Effector memory CD8-positive, alpha-beta T cell (primary cell): ENCODE measurements at regions not wholly inside any gene's neighbourhood (a gene's known extent, or its start where the extent isn't known, plus 50 kb on each side); places are given as distances from the start of the nearest gene placed in this dataset.
A peak's percentile ranks its signal among the peaks of the same experiment; 100 is the strongest.
"Not testable (repeated sequence)": the region's sequence is repeated elsewhere in the genome, so short reads cannot be mapped to it uniquely, and the experiment has no call there.

Source experiments
- ATAC-seq: fragments of 150-1000 bp; cut with Tn5 transposase; replicated peaks from 2 replicates; pipeline ENCODE4 v1.10.0; 2021; ENCODE audit warnings: mild to moderate bottlenecking, moderate library complexity
- DNase-seq, 3 experiments: peaks; one replicate each; pipeline ENCODE4 v3.0.0; 2021
- H3K27ac Mint-ChIP-seq, 2 donors: one replicate each; pipeline ENCODE4 v1.8.0; 2022; ENCODE audit warnings: mild to moderate bottlenecking in 2 of 2, mixed read lengths in 2 of 2, moderate library complexity in 2 of 2
- H3K27me3 Mint-ChIP-seq, 2 donors: one replicate each; pipeline ENCODE4 v1.8.0; 2022; ENCODE audit warnings: mixed read lengths in 2 of 2
- H3K36me3 Mint-ChIP-seq: one replicate; pipeline ENCODE4 v1.8.0; 2022; ENCODE audit warnings: mild to moderate bottlenecking, moderate library complexity, mixed read lengths; ENCODE audit not compliant: insufficient read depth
- H3K4me1 Mint-ChIP-seq, 2 donors: one replicate each; pipeline ENCODE4 v1.8.0; 2022; ENCODE audit warnings: low read depth in 2 of 2, mixed read lengths in 2 of 2
- H3K4me3 Mint-ChIP-seq, 2 donors: one replicate each; pipeline ENCODE4 v1.8.0; 2022; ENCODE audit warnings: mild to moderate bottlenecking in 2 of 2, mixed read lengths in 2 of 2, moderate library complexity in 2 of 2
- H3K9me3 Mint-ChIP-seq, 2 donors: one replicate each; pipeline ENCODE4 v1.8.0; 2022; ENCODE audit warnings: mixed read lengths in 2 of 2

DNA sequence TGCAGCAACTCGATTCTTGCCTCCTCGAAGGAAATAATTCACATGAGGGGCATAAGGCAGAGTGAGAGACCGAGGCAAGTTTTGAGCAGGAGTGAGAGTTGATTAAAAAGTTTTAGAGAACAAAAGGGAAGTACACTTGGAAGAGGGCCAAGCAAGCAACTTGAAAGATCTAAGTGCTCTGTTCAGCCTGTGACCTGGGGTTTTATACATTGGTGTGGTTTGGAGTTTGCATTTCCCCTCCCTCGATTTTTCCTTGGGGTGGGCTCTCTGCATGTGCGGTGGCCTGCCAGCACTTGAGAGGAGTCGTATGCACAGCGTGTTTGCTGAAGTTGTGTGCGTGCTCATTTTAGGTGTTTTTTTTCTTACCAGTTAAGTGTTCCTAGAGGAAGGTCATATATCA lies 356.4 kb downstream of the KLHL4 start:
- peaks cover 6 to 7% of the 10 kb centered on the region in 2 donors for H3K4me1 Mint-ChIP-seq

DNA sequence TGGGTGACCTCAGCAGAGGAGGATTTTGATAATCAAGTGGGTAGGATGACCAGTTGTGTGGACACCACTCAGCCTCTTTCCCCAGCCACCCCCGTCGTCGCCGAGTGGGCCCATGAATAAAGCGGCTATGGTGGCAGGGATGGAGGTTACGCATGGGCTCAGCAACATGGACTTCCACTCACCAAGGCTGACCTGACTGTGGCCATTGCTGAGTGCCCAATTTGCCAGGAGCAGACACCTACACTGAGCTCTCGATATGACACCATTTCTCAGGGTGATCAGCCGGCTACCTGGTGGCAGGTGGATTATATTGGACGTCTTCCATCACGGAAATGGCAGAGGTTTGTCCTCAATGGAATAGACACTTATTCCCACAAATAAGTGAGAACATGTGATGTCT lies 361.3 kb downstream of the KLHL4 start:
- Mint-ChIP-seq H3K4me1 (peaks cover under 1 to 1% of the 10 kb centered on the region in 2 donors), H3K27ac (no peak overlapping the region), H3K9me3 (peaks cover 0 to under 1% of the 10 kb centered on the region in 2 donors), H3K27me3 (no peaks in the 10 kb centered on the region), H3K4me3 (no peak overlapping the region), H3K36me3 (peaks cover 4% of the 10 kb centered on the region)
- DNase-seq (no peak), ATAC-seq (no peak)

More for the DNA sequence above, 356.4 kb downstream of the KLHL4 start:
- Mint-ChIP-seq H3K27me3 (no peaks in the 10 kb centered on the region), H3K4me3 (peak overlapping the region; percentile 42 to 69), H3K27ac (peak overlapping the region in 1 of 2 donors; percentile 41), H3K36me3 (no peaks in the 10 kb centered on the region), H3K9me3 (no peaks in the 10 kb centered on the region)
- DNase-seq (no peak), ATAC-seq (no peak)

DNA sequence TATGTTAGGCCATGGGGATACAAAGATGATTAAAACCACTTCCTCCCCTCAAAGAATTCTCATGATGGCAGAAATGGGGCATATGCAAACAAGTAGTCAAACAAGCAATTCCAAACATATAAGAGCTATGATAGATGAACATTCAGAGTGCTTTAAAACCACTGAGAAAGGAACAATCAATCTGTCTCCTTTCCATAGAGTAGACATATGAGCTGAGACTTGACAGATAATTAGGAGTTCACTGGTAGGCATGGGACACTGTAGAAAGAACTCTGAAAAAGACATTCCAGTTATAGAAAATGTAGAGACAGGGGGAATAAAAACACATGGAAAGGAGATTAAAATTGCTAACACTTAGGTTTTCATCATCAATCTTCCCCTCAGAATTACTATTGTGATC lies 372.8 kb downstream of the KLHL4 start:
- ATAC-seq (no peak), DNase-seq (no peak)
- H3K27me3 Mint-ChIP-seq: peaks cover 0 to 4% of the 10 kb centered on the region in 2 donors
- no peaks in the 10 kb centered on the region for H3K9me3 Mint-ChIP-seq
- no peaks in the 10 kb centered on the region for H3K4me1 Mint-ChIP-seq
- no peak overlapping the region for H3K4me3 Mint-ChIP-seq
- H3K36me3 Mint-ChIP-seq: no peaks in the 10 kb centered on the region
- H3K27ac Mint-ChIP-seq: no peak overlapping the region

DNA sequence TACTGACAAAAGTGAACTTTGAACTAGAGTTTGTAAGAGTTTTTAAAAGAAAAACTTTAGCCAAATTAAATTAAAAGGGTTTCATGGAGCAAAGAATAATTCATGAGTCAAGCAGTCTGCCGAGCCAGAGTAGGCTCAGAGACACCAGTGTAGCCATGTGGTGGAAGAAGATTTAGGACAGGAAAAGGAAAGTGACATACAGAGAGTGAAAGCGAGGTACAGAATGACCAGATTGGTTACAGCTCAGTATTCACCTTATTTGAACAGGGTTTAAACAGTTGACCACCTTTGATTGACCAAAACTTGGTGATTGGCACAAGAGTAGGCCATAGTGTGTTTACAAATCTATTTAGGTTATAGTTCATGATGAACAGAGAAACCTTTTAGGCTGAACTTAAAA lies 377.8 kb downstream of the KLHL4 start:
- H3K9me3 Mint-ChIP-seq: no peaks in the 10 kb centered on the region
- no peak overlapping the region for H3K4me3 Mint-ChIP-seq
- DNase-seq (no peak), ATAC-seq (no peak)
- H3K27me3 Mint-ChIP-seq: no peaks in the 10 kb centered on the region
- H3K4me1 Mint-ChIP-seq: no peaks in the 10 kb centered on the region
- H3K36me3 Mint-ChIP-seq: no peaks in the 10 kb centered on the region
- H3K27ac Mint-ChIP-seq: peak overlapping the region in 1 of 2 donors; percentile 22

DNA sequence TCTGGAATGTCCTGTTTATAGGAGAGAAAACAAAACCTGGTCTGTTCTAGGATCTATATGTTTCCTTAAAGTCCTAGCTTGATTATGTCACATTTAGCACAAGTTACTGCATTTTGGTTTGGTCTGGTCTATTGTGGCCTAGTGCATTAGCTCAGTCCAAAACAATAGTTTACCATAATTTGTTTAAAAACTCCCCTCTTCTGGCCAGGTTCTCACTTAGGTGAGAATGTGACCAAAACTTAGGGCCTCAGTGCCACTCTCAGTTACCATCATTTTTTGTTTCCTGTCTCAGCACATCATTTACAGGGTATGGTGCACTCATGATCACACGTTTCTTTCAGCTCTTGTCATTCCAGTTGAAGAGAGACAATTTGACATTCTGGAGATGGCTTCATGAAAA lies 378.5 kb downstream of the KLHL4 start:
- no peak for DNase-seq
- no peak for ATAC-seq
- Mint-ChIP-seq H3K36me3 (no peaks in the 10 kb centered on the region), H3K27ac (no peak overlapping the region), H3K4me1 (peaks cover 0 to 1% of the 10 kb centered on the region in 2 donors), H3K27me3 (no peaks in the 10 kb centered on the region), H3K4me3 (no peak overlapping the region), H3K9me3 (no peaks in the 10 kb centered on the region)

DNA sequence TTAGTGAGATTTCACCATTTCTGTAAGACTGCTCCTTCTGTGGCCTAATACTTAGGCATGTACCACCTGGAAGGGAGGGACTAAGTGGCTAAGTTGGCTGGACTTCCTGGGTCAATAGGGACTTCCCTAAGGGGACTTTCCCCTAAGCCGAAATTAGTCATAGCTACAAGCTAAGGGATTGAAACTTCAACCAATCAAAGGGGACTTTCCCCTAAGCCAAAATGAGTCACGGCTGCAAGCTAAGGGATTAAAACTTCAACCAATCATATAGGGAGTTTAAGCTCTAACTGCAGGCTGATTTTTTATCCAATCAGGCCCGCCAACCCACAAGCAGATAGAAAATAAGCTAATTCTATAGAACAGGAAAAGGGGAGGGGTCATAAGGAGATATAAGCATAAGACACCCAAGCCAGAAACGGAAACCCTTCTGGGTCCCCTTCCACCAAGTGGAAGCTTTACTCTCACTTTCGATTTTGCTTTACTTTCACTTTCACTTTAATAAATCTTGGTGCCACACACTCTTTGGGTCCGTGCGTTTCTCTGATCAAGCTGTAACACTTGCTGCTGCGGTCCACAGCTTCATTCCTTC lies 382.8 kb downstream of the KLHL4 start:
- Mint-ChIP-seq H3K4me3 (peak overlapping the region in 1 of 2 donors; percentile 55), H3K27ac (peak overlapping the region; percentile 53 to 85), H3K9me3 (no peaks in the 10 kb centered on the region), H3K4me1 (peaks cover 0 to 4% of the 10 kb centered on the region in 2 donors), H3K36me3 (no peaks in the 10 kb centered on the region), H3K27me3 (no peaks in the 10 kb centered on the region)
- DNase-seq (peak in 2 of 3 experiments; percentile 1 to 9), ATAC-seq (peak; percentile 56)

DNA sequence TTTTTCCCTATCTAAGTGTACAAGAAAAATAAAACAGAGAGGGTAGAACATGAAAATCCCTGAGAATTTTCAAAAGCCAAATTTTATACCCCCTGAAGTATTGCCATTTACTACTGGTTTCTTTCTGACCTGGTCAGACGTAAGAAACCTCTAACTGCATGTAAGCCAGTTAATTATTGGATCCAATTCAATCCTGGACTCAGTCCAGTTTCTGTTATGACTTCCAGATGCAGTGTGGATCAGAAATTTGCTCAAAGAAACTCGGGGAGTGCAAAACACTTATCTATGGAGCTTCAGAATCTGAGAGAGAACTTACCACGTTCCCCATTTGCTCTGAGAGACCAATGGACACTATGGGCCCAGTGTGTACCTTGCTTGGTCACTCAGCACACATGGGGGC lies 383.5 kb downstream of the KLHL4 start:
- peaks cover 0 to 4% of the 10 kb centered on the region in 2 donors for H3K4me1 Mint-ChIP-seq
- H3K9me3 Mint-ChIP-seq: no peaks in the 10 kb centered on the region

DNA sequence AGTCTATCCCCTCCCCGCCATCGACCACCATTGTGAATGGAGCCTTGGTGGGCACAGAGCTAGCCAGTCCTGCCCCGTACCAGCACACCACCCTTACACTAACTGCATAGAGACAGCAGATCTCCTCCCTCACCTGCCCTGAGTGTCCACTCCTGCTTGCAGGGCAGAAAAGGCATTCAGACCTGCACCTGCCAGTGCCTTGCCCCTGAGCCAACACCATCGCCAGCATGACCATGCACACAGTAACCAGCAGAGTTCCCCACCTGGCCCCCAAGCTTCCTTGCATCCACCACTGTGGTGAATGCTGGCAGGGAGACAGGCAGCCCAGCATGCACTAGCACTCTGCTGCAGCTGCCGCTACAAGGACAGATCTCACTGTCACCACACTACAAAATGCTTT lies 397.1 kb downstream of the KLHL4 start:
- DNase-seq: no peak
- Mint-ChIP-seq H3K4me1 (no peaks in the 10 kb centered on the region), H3K4me3 (no peak overlapping the region), H3K9me3 (no peaks in the 10 kb centered on the region), H3K27ac (no peak overlapping the region), H3K27me3 (no peaks in the 10 kb centered on the region), H3K36me3 (peaks cover 7% of the 10 kb centered on the region)
- no peak for ATAC-seq

More for the DNA sequence above, 383.5 kb downstream of the KLHL4 start:
- peak overlapping the region; percentile 23 to 55 for H3K4me3 Mint-ChIP-seq
- no peaks in the 10 kb centered on the region for H3K36me3 Mint-ChIP-seq
- no peak for ATAC-seq
- H3K27ac Mint-ChIP-seq: peak overlapping the region; percentile 53 to 85
- no peak for DNase-seq
- H3K27me3 Mint-ChIP-seq: no peaks in the 10 kb centered on the region

DNA sequence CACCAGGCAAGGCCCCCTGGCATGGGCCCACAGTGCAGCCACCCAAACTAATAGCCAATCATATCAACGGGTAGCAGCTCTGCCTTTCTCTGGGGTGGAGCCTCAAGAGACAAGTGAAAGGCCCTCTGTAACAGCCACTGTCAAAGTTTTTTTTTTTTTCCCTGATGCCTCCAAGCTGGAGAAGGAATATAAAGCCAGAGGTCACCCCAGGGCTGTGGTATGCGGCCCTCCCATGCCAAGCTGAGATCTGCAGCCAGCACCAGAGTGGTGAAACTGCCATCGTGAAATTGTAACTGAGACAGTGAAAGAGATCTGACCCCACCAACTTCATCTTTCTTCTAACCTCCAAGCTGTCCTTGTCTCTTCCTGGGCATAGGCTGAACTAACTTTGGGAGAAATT lies 407.0 kb downstream of the KLHL4 start:
- Mint-ChIP-seq H3K36me3 (no peaks in the 10 kb centered on the region), H3K9me3 (no peaks in the 10 kb centered on the region), H3K27me3 (peaks cover 0 to 6% of the 10 kb centered on the region in 2 donors), H3K4me1 (no peaks in the 10 kb centered on the region), H3K4me3 (no peak overlapping the region), H3K27ac (no peak overlapping the region)
- no peak for DNase-seq
- ATAC-seq: no peak

DNA sequence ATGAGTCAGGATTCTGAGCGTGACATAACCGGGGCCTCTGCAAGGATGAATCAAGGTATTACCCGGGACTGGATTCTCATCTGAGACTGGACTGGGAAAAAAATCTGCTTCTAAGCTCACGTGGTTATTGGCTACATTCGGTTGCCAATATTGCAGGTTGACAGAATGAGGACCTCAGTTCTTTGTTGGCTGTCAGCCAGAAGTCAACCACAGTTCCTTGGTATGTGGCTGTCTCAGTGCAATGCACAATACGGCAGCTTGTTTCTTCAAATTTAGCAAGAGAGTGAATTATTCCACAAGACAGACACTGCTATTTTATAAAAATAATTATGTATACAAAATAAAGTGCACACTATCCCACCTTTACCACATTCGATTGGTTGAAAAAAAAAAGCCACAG lies 424.2 kb downstream of the KLHL4 start:
- DNase-seq (no peak), ATAC-seq (no peak)
- Mint-ChIP-seq H3K27ac (no peak overlapping the region), H3K36me3 (peaks cover 4% of the 10 kb centered on the region), H3K27me3 (no peaks in the 10 kb centered on the region), H3K9me3 (no peaks in the 10 kb centered on the region), H3K4me3 (no peak overlapping the region), H3K4me1 (no peaks in the 10 kb centered on the region)

DNA sequence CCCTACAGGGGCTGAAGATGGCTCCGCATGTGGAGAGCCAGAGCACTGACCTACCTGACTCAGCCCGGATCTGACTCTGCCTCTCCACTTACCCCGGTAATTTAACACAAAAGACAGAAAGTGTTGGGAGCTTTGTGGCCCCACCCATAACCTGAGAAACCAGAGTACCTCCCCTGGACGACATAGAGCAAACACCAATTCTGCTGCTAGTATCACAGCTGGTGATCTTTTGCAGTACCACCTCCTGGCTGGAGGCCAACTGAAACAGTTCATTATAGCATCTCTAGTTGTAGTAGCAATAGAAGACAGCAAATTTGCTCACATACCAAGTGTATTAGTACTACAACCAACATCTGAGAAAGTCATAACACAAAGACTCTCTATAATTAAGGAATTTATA lies 443.9 kb downstream of the KLHL4 start:
- H3K36me3 Mint-ChIP-seq: no peaks in the 10 kb centered on the region
- no peak for ATAC-seq
- DNase-seq: no peak
- H3K9me3 Mint-ChIP-seq: no peaks in the 10 kb centered on the region
- no peak overlapping the region for H3K4me3 Mint-ChIP-seq
- H3K4me1 Mint-ChIP-seq: no peaks in the 10 kb centered on the region
- no peaks in the 10 kb centered on the region for H3K27me3 Mint-ChIP-seq
- no peak overlapping the region for H3K27ac Mint-ChIP-seq

DNA sequence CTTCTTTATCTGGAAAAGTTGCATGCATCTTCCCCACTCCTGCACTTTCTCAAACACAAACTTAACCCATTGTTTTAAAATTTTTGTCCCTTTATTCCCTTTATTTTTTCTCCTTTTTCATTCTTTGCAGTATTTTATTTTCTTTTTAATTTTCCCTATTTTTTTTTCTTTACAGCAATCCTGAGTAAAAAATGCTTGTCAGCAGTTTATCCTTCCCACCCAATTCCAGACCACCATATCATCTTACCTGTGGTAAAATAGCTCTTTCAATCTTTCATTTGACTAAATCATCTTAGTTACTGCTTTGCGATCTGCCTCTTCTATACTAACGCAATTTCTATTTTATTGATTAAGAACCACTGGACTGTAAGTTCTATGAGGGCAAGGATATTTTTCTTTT lies 450.5 kb downstream of the KLHL4 start:
- H3K4me1 Mint-ChIP-seq: no peaks in the 10 kb centered on the region
- H3K27ac Mint-ChIP-seq: no peak overlapping the region
- no peak overlapping the region for H3K4me3 Mint-ChIP-seq
- ATAC-seq (no peak), DNase-seq (no peak)
- H3K36me3 Mint-ChIP-seq: no peaks in the 10 kb centered on the region
- no peaks in the 10 kb centered on the region for H3K27me3 Mint-ChIP-seq
- H3K9me3 Mint-ChIP-seq: peaks cover 0 to 10% of the 10 kb centered on the region in 2 donors

DNA sequence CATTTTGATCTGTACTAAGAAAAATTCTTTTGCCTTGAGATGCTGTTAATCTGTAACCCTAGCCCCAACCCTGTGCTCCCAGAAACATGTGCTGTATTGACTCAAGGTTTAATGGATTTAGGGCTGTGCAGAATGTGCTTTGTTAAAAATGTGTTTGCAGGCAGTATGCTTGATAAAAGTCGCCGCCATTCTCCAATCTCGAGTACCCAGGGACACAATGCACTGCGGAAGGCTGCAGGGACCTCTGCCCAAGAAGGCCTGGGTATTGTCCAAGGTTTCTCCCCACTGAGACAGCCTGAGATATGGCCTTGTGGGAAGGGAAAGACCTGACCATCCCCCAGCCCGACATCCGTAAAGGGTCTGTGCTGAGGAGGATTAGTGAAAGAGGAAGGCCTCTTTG lies 454.5 kb downstream of the KLHL4 start:
- not testable (repeated sequence) for H3K27me3 Mint-ChIP-seq, H3K9me3 Mint-ChIP-seq, ATAC-seq, H3K4me1 Mint-ChIP-seq, H3K4me3 Mint-ChIP-seq, H3K36me3 Mint-ChIP-seq, H3K27ac Mint-ChIP-seq, DNase-seq

DNA sequence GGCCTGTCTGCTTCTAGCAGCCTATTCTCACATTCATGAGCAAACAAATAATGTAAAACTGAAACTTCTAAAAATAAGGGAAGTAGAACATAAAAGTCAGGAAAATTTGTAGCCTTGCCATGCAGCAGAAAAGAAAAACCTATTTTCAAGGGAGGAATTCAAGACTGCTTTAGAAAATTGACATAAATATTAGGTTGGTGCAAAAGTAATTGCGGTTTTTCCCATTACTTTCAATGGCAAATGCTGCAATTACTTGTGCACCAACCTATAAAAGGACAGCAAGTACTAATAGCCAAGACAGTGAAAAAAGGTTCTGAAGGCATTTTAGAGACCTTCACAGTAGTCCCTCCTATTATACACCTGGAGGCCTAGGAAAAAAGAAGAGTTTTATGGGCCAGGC lies 457.8 kb downstream of the KLHL4 start:
- H3K36me3 Mint-ChIP-seq: no peaks in the 10 kb centered on the region
- no peak overlapping the region for H3K27ac Mint-ChIP-seq
- H3K9me3 Mint-ChIP-seq: peaks cover 0 to 7% of the 10 kb centered on the region in 2 donors
- H3K4me1 Mint-ChIP-seq: no peaks in the 10 kb centered on the region
- DNase-seq: no peak
- no peak overlapping the region for H3K4me3 Mint-ChIP-seq
- no peaks in the 10 kb centered on the region for H3K27me3 Mint-ChIP-seq
- ATAC-seq: no peak

DNA sequence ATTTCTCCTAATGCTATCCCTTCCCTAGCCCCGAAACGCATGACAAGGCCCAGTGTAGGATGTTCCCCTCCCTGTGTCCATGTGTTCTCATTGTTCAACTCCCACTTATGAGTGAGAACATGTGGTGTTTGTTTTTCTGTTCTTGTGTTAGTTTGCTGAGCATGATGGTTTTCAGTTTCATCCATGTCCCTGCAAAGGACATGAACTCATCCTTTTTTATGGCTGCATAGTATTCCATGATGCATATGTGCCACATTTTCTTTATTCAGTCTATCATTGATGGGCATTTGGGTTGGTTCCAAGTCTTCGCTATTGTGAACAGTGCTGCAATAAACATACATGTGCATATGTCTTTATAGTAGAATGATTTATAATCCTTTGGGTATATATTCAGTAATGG lies 490.3 kb downstream of the KLHL4 start:
- not testable (repeated sequence) for ATAC-seq, H3K27ac Mint-ChIP-seq, H3K4me3 Mint-ChIP-seq, H3K9me3 Mint-ChIP-seq, H3K36me3 Mint-ChIP-seq, H3K27me3 Mint-ChIP-seq, H3K4me1 Mint-ChIP-seq, DNase-seq
